OCI-LY3 (cell line): ENCODE measurements at regions not wholly inside any gene's neighbourhood (a gene's known extent, or its start where the extent isn't known, plus 50 kb on each side); places are given as distances from the start of the nearest gene placed in this dataset.

Source experiments
- CTCF ChIP-seq: fragments of 200-600, 300-600 bp; sonication (generic); IDR thresholded peaks from 2 replicates; pipeline ENCODE4 v1.5.1; 2014; ENCODE audit warnings: antibody characterized with exemption, low read length, low read depth
- EZH2phosphoT487 ChIP-seq: fragments of 200-600 bp; shearing (Covaris generic); IDR thresholded peaks from 2 replicates; pipeline ENCODE4 v1.6.1; 2018; ENCODE audit warnings: antibody characterized with exemption, mixed run types, low read depth

GRCh38 chr18:55857409-55857808 lies 269.4 kb upstream of the TCF4 start:
- TF ChIP-seq CTCF (no peak), EZH2phosphoT487 (no peak)
